ENCODE measurements at regions not wholly inside any gene's neighbourhood (a gene's known extent, or its start where the extent isn't known, plus 50 kb on each side); places are given as distances from the start of the nearest gene placed in this dataset.

- TF ChIP-seq SUZ12 (IDR thresholded peaks at IDR 0.05) (no peak), NFRKB (IDR thresholded peaks at IDR 0.05) (no peak), ELF4 (IDR thresholded peaks at IDR 0.05) (no peak), LEF1 (IDR thresholded peaks at IDR 0.05; ENCODE audit: borderline replicate concordance) (no peak), FOXM1 (IDR thresholded peaks at IDR 0.05; ENCODE audit: borderline replicate concordance) (no peak), ZNF384 (IDR thresholded peaks at IDR 0.05) (no peak), ARNT (IDR thresholded peaks at IDR 0.05) (no peak), L3MBTL2 (conservative IDR thresholded peaks at IDR 0.05) (no peak), TARDBP (IDR thresholded peaks at IDR 0.05) (no peak), HDGF (IDR thresholded peaks at IDR 0.05; ENCODE audit: borderline replicate concordance) (no peak), SP1 (IDR thresholded peaks at IDR 0.05) (no peak), PKNOX1 (IDR thresholded peaks at IDR 0.05) (no peak), FOXK2 (IDR thresholded peaks at IDR 0.05) (no peak), FOXA1 (IDR thresholded peaks at IDR 0.05) (no peak), CTBP1 (IDR thresholded peaks at IDR 0.05; ENCODE audit: borderline replicate concordance) (no peak), BHLHE40 (IDR thresholded peaks at IDR 0.05; ENCODE audit: borderline replicate concordance) (no peak)
- DNase-seq (ENCODE audit: extremely low spot score): no peak
- ChIA-PET POLR2A (no interaction called here), CTCF (no interaction called here)
Measured at GRCh38 chr4:187357045-187357643, 633.5 kb upstream of the FAT1 start.

GRCh38 chr4:187357821-187358220 is 634.2 kb upstream of the FAT1 start:
- ChIA-PET POLR2A (no interaction called here), CTCF (no interaction called here)
- no peak for TF ChIP-seq ELF4 (IDR thresholded peaks at IDR 0.05)
- no peak for TF ChIP-seq BHLHE40 (IDR thresholded peaks at IDR 0.05; ENCODE audit: borderline replicate concordance)
- TF ChIP-seq SUZ12 (IDR thresholded peaks at IDR 0.05): no peak
- no peak for TF ChIP-seq FOXM1 (IDR thresholded peaks at IDR 0.05; ENCODE audit: borderline replicate concordance)
- TF ChIP-seq FOXA1 (IDR thresholded peaks at IDR 0.05): no peak
- TF ChIP-seq CTBP1 (IDR thresholded peaks at IDR 0.05; ENCODE audit: borderline replicate concordance): no peak
- no peak for TF ChIP-seq LEF1 (IDR thresholded peaks at IDR 0.05; ENCODE audit: borderline replicate concordance)
- no peak for TF ChIP-seq SP1 (IDR thresholded peaks at IDR 0.05)
- no peak for TF ChIP-seq PKNOX1 (IDR thresholded peaks at IDR 0.05)
- no peak for TF ChIP-seq ARNT (IDR thresholded peaks at IDR 0.05)
- no peak for TF ChIP-seq L3MBTL2 (conservative IDR thresholded peaks at IDR 0.05)
- no peak for TF ChIP-seq FOXK2 (IDR thresholded peaks at IDR 0.05)
- no peak for TF ChIP-seq NFRKB (IDR thresholded peaks at IDR 0.05)
- TF ChIP-seq HDGF (IDR thresholded peaks at IDR 0.05; ENCODE audit: borderline replicate concordance): no peak
- DNase-seq (ENCODE audit: extremely low spot score): no peak

- DNase-seq (ENCODE audit: extremely low spot score): no peak
- CTCF ChIA-PET: no interaction called here
- TF ChIP-seq FOXM1 (IDR thresholded peaks at IDR 0.05; ENCODE audit: borderline replicate concordance) (no peak), ARNT (IDR thresholded peaks at IDR 0.05) (no peak), SUZ12 (IDR thresholded peaks at IDR 0.05) (no peak), ZNF384 (IDR thresholded peaks at IDR 0.05) (no peak), CTBP1 (IDR thresholded peaks at IDR 0.05; ENCODE audit: borderline replicate concordance) (no peak), PKNOX1 (IDR thresholded peaks at IDR 0.05) (no peak), HDGF (IDR thresholded peaks at IDR 0.05; ENCODE audit: borderline replicate concordance) (no peak), SP1 (IDR thresholded peaks at IDR 0.05) (no peak), LEF1 (IDR thresholded peaks at IDR 0.05; ENCODE audit: borderline replicate concordance) (no peak), TARDBP (IDR thresholded peaks at IDR 0.05) (no peak), ELF4 (IDR thresholded peaks at IDR 0.05) (no peak), L3MBTL2 (conservative IDR thresholded peaks at IDR 0.05) (no peak), BHLHE40 (IDR thresholded peaks at IDR 0.05; ENCODE audit: borderline replicate concordance) (no peak), NFRKB (IDR thresholded peaks at IDR 0.05) (no peak), FOXK2 (IDR thresholded peaks at IDR 0.05) (no peak), FOXA1 (IDR thresholded peaks at IDR 0.05) (no peak)
- POLR2A ChIA-PET: no interaction called here
Measured at GRCh38 chr4:187362937-187363857, 632.4 kb upstream of the ZFP42 start.

GRCh38 chr4:187364401-187364800 is 631.2 kb upstream of the ZFP42 start:
- TF ChIP-seq SUZ12 (IDR thresholded peaks at IDR 0.05): no peak
- TF ChIP-seq PKNOX1 (IDR thresholded peaks at IDR 0.05): no peak
- TF ChIP-seq CTBP1 (IDR thresholded peaks at IDR 0.05; ENCODE audit: borderline replicate concordance): no peak
- TF ChIP-seq NFRKB (IDR thresholded peaks at IDR 0.05): no peak
- CTCF ChIA-PET: interaction anchor here (0.7 kb wide), 1 partner anchor 143 kb away, joined by 3 read pairs; no protein-coding TSS in a partner anchor
- POLR2A ChIA-PET: no interaction called here
- no peak for DNase-seq (ENCODE audit: extremely low spot score)

- TF ChIP-seq TARDBP (IDR thresholded peaks at IDR 0.05) (no peak), NFRKB (IDR thresholded peaks at IDR 0.05) (no peak)
- DNase-seq (ENCODE audit: extremely low spot score): no peak
- POLR2A ChIA-PET: no interaction called here
- CTCF ChIA-PET: no interaction called here
Measured at GRCh38 chr4:187364851-187365250, 630.7 kb upstream of the ZFP42 start.
